GM12872 (cell line): ENCODE measurements at regions not wholly inside any gene's neighbourhood (a gene's known extent, or its start where the extent isn't known, plus 50 kb on each side); places are given as distances from the start of the nearest gene placed in this dataset.

ENCODE experiments used
- CTCF ChIP-seq: IDR thresholded peaks from 3 replicates; pipeline ENCODE4 v1.5.1; 2011; ENCODE audit warnings: low read depth, mild to moderate bottlenecking, low read length, moderate library complexity; ENCODE audit not compliant: insufficient read depth

GRCh38 chr4:144338148-144338547 is 197.6 kb upstream of the GYPA start:
- no peak for TF ChIP-seq CTCF

DNA sequence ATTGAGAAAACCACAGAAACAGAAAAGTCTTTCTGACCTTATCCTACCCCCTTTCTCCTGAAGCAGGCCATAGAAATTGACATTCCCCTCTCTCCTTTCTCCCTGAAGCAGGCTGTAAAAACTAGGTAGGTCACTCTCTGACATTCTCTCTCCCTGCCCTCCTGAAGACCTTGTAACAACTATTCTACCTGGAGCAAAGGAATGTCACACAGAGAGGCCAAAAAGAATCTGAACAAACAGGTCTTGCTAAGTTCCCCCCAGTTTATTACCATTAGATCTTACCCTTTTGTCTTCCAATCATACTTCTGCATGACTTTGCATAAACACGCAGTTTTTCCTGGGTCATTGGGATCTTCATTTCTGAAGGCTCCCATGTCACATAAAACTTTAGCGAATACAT is 198.3 kb upstream of the GYPA start:
- TF ChIP-seq CTCF: no peak

DNA sequence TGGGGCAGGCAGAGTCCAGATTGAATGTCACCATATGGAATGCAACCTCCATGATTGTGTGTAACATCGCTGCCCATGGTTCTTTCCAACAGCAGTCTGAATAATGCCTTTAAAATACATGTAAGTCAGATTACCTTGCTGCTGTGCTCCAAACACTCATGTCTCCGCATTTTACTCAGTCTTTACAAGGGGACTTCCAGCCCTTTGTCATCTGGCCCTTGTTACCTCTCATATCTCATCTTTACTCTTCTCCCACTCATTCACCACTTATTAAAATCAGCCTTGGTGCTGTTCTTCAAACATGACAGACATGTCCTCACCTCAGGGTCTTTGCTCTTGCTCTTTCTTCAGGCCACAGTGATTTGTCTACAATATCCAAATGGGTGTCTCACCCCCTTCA is 200.4 kb upstream of the GYPA start:
- TF ChIP-seq CTCF: no peak

- TF ChIP-seq CTCF: no peak
Observed at GRCh38 chr4:144342949-144343760, 202.6 kb upstream of the GYPA start.

DNA sequence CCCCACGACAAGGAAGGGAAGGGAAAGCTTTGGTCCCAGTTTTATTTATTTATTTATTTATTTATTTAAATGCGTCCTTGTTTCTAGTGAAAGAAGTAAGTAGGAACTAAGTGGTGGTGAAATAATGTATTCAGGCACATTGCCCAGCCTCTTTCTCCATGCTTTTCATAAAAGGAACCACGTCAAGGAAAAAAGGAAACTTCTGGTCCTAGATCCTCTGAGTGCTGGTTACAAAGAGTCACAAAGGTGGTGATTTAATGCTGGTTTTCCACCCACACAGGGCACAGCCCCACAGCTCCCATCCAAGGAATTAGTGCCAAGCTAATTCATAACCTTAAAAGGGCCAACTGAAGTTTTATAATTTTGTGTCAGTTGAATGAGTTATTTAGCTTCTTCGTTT is 206.6 kb upstream of the GYPA start:
- TF ChIP-seq CTCF: no peak

DNA sequence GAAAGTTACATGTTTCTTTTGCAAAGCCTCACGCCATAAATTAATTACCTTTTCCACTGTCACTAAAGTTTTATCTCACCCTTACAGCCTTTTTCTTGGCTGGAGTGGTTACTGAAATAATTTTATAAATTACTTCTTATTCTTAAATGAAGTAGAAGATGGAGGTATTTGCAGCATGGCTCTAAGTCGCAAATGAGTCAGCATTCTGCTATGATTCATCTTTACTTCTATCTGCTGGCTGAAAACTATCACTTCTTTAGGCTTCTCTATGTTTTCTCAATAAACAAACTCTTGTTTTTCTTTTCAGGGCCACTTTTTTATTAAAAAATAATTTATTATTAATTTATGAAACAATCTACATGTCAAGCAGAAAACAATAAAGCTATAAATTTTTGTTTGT is 210.2 kb upstream of the GYPA start:
- no peak for TF ChIP-seq CTCF

GRCh38 chr4:144351306-144351705 is 210.8 kb upstream of the GYPA start:
- no peak for TF ChIP-seq CTCF
